ENCODE measurements at regions not wholly inside any gene's neighbourhood (a gene's known extent, or its start where the extent isn't known, plus 50 kb on each side); places are given as distances from the start of the nearest gene placed in this dataset.

DNA sequence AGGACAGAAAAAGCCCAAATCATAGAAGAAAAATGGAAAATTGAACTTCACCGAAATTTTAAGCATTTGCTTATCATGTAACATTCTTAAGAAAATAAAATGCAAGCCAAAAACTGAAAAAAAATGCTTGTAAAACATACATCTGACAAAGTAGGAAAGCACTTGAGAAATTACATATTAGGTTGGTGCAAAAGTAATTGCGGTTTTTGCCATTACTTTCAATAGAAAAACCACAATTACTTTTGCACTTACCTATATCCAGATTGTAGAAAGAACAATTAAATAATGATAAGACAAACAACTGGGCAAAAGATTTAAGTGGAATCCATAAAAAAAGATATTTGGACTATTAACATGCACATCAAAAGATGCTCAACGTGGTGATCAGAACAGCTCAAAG lies 146.2 kb downstream of the TBXT start:
- no peak overlapping the region for H3K4me3 ChIP-seq (ENCODE audit: low read depth, low read length)
- DNase-seq (ENCODE audit: low read depth): no peak
- in situ Hi-C loops (cut with HindIII; ENCODE audit: low sequenced_read_pairs): no loop called here
- TF ChIP-seq, protein P1, sequence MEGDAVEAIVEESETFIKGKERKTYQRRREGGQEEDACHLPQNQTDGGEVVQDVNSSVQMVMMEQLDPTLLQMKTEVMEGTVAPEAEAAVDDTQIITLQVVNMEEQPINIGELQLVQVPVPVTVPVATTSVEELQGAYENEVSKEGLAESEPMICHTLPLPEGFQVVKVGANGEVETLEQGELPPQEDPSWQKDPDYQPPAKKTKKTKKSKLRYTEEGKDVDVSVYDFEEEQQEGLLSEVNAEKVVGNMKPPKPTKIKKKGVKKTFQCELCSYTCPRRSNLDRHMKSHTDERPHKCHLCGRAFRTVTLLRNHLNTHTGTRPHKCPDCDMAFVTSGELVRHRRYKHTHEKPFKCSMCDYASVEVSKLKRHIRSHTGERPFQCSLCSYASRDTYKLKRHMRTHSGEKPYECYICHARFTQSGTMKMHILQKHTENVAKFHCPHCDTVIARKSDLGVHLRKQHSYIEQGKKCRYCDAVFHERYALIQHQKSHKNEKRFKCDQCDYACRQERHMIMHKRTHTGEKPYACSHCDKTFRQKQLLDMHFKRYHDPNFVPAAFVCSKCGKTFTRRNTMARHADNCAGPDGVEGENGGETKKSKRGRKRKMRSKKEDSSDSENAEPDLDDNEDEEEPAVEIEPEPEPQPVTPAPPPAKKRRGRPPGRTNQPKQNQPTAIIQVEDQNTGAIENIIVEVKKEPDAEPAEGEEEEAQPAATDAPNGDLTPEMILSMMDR (IDR thresholded peaks at IDR 0.05; ENCODE audit: low read depth, low read length, missing control alignments): no peak

DNA sequence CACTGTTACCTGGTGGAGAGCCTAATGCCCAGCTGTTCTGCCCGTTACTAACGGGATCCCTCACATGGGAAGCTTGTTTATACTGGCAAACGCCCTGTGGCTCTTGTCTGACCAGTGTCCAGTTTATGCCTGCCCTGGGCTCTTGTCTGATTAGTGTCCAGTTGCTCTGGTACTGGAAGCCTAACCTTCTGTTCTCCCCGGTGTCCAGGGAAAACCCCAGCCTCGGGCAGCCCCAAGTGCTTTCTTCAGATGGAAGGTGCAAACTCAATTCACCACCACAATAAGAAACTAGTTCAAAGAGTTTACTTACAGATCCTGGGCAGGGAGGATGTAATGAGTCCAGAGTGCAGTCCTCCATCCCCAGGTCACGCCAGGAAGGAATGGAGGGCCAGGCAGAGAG lies 148.4 kb downstream of the TBXT start:
- no peak overlapping the region for H3K4me3 ChIP-seq (ENCODE audit: low read depth, low read length)
- DNase-seq (ENCODE audit: low read depth): no peak
- TF ChIP-seq, protein P1 (IDR thresholded peaks at IDR 0.05; ENCODE audit: low read depth, low read length, missing control alignments): no peak
- in situ Hi-C loops (cut with HindIII; ENCODE audit: low sequenced_read_pairs): no loop called here

DNA sequence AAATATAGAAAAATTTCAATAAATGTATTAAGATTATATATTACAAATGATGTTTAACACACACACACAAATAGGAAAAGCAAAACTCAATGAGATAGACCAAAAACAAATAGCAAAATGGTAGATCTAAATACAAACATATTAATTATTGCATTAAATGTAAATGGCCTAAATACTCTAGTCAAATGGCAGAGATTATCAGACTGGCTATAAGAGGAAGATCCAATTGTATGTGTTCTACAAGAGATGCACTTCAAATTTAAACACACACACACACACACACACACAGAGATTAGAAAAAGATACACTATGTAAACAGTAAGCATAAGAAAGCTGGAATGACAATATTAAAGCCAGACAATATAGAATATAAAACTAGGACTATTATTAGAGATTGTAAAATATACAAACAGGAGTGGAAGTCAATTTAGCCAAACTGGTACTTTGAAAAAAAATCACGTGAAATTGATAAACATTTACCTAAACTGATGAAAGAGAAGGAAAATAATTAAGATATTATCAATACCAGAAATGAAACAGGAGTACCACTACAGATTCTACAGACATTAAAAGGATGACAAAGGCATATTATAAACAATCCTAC lies 150.5 kb downstream of the TBXT start:
- DNase-seq (ENCODE audit: low read depth): no peak
- TF ChIP-seq, protein P1 (IDR thresholded peaks at IDR 0.05; ENCODE audit: low read depth, low read length, missing control alignments): no peak
- in situ Hi-C loops (cut with HindIII; ENCODE audit: low sequenced_read_pairs): no loop called here
- no peak overlapping the region for H3K4me3 ChIP-seq (ENCODE audit: low read depth, low read length)

DNA sequence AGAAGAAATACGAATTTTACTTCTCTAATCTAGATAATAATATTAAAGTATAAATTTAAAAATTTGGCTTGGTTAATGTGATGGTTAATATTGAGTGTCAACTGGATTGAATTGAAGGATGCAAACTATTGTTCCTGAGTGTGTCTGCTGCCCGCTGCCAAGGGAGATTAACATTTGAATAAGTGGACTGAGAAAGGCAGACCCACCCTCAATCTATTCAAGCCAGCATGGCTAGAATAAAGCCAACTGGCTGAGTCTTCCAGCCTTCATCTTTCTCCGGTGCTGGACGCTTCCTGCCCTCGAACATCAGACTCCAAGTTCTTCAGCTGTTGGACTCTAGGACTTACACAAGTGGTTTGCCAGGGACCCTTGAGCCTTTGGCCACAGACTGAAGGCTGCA lies 152.7 kb downstream of the TBXT start:
- no peak for DNase-seq (ENCODE audit: low read depth)
- no peak overlapping the region for H3K4me3 ChIP-seq (ENCODE audit: low read depth, low read length)
- TF ChIP-seq, protein P1 (IDR thresholded peaks at IDR 0.05; ENCODE audit: low read depth, low read length, missing control alignments): no peak
- in situ Hi-C loops (cut with HindIII; ENCODE audit: low sequenced_read_pairs): no loop called here

DNA sequence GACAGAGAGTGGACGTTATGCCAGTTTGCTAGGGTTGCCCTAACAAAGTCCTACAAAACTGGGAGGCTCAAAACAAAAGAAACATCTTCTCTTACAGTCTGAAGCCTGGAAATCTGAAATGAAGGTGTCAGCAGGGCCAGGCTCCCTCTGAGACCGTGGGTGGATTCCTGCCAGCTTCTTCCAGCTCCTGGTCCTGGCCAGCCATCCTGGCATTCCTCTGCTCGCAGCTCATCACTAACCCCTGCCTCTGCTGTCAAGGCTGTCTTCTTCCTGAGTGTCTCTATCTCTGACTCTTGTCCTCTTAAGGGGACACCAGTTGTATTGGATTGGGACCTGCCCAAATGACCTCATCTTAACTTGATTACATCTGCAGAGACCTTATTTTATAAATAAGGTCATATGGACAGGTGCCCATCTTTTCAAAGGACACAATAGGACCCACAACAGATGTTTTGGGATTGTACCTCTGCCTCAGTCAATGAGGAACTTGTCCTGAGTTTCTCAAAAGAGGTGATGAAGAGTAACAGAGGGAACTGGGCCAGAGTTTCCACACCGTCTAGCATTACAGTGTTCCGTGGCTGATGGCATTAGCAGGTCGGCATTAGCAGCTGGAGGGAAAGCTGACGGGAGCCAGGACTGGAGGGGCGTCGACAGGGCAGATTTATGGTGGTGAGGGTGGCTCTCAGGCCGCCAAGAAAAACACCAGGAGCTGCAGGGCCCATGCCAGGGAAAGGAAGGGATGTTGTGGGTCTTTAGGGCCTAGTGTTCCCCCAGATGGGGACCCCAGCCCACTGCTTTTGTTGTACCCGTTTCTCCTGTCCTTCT lies 157.3 kb downstream of the TBXT start:
- no peak overlapping the region for H3K4me3 ChIP-seq (ENCODE audit: low read depth, low read length)
- TF ChIP-seq, protein P1 (IDR thresholded peaks at IDR 0.05; ENCODE audit: low read depth, low read length, missing control alignments): no peak
- no peak for DNase-seq (ENCODE audit: low read depth)
- in situ Hi-C loops (cut with HindIII; ENCODE audit: low sequenced_read_pairs): no loop called here

DNA sequence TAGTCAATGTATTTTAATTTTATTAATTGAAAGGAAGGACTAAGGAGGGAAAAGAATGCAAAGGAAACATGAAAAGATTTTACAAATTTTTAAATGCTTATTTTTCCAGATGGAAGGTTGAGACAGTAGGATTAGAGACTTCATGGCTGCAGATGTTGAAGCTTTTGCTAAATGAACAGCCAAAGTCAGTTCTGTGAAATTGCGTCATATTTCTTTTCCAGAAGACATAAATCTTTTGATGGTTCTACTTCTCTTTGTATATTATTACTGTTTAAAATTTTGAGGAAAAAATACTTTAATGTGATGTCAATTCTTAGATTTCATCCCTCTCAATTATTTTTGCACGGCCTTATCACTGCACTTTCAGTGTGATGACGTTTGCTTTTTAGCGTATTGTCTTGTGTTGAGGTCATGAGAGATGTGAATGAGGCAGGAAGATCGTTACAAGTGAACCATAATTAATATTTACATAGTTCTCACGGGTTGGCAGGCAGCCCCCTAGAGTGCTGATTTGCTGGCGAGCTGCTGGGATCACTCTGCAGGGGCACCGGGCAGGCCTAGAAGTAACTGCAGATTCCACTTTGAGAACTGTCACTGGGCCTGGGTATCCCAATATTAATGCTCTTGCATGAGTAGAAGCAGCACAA lies 158.1 kb downstream of the TBXT start:
- TF ChIP-seq, protein P1 (IDR thresholded peaks at IDR 0.05; ENCODE audit: low read depth, low read length, missing control alignments): no peak
- DNase-seq (ENCODE audit: low read depth): no peak
- in situ Hi-C loops (cut with HindIII; ENCODE audit: low sequenced_read_pairs): loop anchor here (5.0 kb wide), 1 partner anchor 83 kb away; no protein-coding TSS in a partner anchor
- peak overlapping the region; percentile 53 for H3K4me3 ChIP-seq (ENCODE audit: low read depth, low read length)
